AG08395 (cell line): ENCODE measurements at regions not wholly inside any gene's neighbourhood (a gene's known extent, or its start where the extent isn't known, plus 50 kb on each side); places are given as distances from the start of the nearest gene placed in this dataset.

Source experiments
- DNase-seq: peaks from one replicate; pipeline ENCODE4 v3.0.0; 2012; ENCODE audit warnings: mixed read lengths, low spot score

GRCh38 chr1:243916160-243916559 lies 66.1 kb upstream of the AKT3 start:
- DNase-seq, result no peak

- DNase-seq, result no peak
These were observed 62.3 kb upstream of the AKT3 start for GRCh38 chr1:243912347-243912746.

DNA sequence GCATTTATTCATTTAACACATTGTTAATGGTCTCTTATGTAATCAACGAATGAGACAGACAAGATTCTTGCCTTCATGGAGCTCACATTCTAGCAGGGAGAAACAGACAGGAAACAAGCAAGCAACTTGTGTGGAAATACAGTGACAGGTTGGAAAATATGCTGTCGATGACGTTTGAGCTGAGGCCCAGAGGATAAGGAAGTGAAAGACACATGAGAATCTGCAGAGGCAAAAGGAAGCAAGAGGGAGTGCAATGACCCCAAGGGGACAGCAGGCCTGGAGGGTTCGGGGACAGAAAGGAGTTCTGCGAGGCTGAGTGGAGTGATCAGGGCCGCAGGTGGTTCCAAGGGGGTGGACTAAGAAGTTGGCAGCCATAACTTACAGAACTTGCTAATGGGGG lies 60.6 kb upstream of the AKT3 start:
- DNase-seq, result no peak

DNA sequence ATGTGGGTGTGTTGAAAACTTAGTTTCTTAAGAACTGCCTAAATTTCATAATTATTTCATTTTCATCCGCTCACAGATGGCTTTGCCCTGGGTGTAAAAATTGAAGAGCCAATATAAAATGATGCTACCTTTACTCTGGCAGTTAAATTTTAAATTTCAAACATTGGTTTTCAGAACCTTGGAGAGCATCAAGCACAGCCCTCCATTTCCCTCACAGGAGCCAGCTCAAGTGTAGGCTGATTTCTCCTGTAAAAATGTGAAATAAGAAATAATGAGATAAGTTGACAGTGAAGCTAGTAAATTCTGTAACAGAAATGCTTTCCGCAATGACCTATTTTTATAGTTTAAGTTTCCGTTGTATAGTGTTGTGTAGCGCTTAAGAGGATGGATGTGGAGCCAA lies 53.9 kb upstream of the AKT3 start:
- peak; percentile 13 for DNase-seq

- DNase-seq, result no peak
These were observed 53.0 kb upstream of the AKT3 start for GRCh38 chr1:243903041-243903440.

GRCh38 chr1:243902100-243902499 lies 52.1 kb upstream of the AKT3 start:
- DNase-seq, result no peak
